ENCODE measurements at regions not wholly inside any gene's neighbourhood (a gene's known extent, or its start where the extent isn't known, plus 50 kb on each side); places are given as distances from the start of the nearest gene placed in this dataset.
"Not testable (repeated sequence)": the region's sequence is repeated elsewhere in the genome, so short reads cannot be mapped to it uniquely, and the experiment has no call there.

DNA sequence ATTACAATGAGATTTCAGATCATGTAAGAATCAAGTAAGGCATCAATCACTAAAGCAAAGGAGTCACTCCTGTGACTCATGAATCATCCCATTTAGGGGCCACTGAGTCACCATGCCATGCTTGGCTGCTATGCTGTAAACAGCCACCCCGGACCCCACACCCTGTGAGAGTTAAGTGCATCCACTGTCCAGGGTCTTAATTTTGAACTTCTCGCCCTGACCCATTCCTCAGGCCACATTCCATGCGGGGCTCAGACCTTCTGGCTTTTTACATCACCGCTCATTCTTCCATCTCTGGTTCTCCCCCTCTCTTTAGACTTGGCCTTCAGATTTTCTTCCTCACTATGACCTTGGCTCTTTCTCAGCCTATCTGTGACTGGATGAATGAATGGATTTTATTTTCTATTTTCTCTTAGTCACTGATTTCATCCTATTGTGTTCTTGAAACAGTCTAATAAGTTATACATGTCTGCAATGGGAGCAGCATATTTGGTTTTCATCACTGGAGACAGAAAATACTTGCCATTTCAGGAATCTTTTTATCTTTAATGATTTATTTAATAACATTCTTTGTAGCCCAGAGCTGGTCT, 239.6 kb downstream of the SKIDA1 start:
- DNase-seq: no peak

DNA sequence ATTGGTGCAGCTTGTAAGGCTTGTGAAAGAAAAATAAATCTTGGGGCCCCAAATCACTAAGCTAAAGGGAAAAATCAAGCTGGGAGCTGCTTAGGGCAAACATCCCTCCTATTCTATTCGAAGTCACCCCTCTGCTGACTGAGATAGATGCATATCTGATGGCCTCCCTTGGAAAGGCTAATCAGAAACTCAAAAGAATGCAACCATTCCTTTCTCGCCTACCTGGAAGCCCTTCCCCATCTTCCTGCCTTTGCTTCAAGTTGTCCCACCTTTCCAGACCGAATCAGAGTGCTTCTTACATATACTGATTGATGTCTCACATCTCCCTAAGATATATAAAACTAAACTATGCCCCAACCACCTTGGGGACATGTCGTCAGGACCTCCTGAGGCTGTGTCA, 240.3 kb downstream of the SKIDA1 start:
- no peak for DNase-seq

DNA sequence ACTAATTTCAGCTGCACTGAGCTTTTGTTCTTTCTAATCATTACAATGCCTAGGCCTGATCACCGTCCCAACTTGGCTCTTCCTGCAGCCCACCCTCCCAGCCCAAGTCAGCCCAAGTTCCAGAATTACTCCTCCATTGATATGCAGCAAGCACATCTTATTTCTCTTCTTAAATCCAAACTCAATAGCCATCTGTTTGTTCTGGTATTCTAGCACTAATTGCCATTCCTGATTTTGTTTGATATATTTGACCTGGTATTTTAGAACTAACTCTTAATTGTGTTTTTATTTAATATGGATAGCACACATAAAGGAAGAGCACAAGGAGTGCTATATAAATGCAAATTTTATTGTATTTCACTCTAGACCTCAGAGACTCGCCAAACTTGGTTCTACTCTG, 241.2 kb downstream of the SKIDA1 start:
- no peak for DNase-seq

- DNase-seq: not testable (repeated sequence)
Measured at GRCh38 chr10:21283053-21283452, 242.4 kb downstream of the SKIDA1 start.

GRCh38 chr10:21281765-21282484, 243.6 kb downstream of the SKIDA1 start:
- no peak for DNase-seq

DNA sequence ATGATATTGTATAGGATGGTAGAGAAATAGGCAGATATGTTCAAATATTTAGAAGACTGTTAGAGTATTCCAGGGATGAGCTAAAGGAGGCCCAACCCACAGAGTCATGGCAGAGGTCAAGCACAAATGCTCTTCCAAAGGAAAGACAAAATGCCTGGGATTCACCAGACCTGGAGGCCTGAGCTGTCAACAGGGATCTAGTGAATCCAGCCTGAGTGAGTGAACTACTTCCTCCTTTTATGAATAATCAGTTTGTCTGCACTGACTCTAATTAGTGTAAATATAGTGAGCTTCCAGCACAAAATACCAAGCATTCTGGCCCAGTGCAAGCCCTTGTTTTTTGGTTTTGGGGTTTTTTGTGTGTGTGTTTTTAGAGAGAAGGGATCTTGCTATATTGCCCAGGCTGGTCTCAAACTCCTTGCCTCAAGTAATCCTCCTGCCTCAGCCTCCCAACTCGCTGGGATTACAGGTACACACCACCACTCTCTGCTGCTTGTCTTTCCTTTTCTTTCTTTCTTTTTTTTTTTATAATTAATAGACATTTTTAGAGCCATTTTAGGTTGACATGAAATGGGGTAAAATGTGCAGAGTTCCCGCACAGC, 244.4 kb downstream of the SKIDA1 start:
- no peak for DNase-seq

GRCh38 chr10:21280037-21280436, 245.4 kb downstream of the SKIDA1 start:
- no peak for DNase-seq

DNA sequence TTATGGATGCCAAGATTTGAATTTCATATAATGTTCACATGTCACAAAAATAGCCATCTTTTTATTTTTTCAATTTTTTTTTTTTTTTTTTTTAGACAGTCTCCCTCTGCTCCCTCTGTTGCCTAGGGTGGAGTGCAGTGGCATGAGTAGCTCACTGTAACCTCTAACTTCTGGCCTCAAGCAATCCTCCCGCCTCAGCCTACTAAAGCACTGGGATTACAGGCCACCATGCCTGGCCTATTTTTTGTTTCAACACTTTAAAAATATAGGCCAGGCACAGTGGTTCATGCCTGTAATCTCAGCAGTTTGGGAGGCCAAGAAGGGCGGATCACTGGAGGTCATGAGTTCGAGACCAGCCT, 246.3 kb downstream of the SKIDA1 start:
- DNase-seq: no peak

GRCh38 chr10:21278491-21279216, 246.8 kb downstream of the SKIDA1 start:
- peak; percentile 76 for DNase-seq

- no peak for DNase-seq
Measured at GRCh38 chr10:21273400-21273968, 252.0 kb downstream of the SKIDA1 start.

GRCh38 chr10:21272643-21273399, 252.7 kb downstream of the SKIDA1 start:
- DNase-seq: no peak

DNA sequence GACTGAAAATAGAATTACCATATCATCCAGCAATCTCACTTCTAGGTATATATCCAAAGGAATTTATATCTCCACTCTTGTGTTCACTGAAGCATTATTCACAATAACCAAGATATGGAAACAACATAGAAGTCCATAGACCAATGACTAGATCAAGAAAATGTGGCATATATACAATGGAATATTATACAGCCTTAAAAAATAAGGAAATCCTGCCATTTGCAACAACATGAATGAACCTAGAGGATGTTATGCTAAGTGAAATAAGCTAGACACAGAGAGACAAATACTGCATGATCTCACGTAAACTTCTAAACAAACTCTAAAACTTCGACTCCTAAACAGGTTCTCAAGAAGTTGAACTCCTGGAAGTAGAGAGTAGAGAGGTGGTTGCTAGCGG, 254.5 kb downstream of the SKIDA1 start:
- DNase-seq: no peak

DNA sequence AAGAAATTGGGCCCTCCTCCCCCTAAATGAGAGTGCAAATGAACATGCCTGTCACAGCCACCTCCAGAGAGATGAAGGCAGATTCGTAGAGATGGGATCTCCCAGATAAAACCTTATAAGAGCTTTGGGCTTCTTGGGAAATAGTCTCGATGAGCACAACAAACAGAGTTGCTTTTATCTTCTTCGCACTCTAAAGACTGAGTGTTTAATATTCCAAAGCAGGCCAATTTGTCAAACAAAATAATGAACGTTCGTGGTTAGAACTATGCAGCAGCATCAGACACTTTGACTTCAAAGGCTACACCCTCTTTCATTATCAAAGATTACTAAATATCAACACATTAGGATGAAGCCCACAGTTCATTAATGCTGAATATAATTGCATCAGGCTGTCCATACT, 256.2 kb downstream of the SKIDA1 start:
- DNase-seq: no peak

- DNase-seq: peak; percentile 19
Measured at GRCh38 chr10:21265622-21266021, 259.9 kb downstream of the SKIDA1 start.

DNA sequence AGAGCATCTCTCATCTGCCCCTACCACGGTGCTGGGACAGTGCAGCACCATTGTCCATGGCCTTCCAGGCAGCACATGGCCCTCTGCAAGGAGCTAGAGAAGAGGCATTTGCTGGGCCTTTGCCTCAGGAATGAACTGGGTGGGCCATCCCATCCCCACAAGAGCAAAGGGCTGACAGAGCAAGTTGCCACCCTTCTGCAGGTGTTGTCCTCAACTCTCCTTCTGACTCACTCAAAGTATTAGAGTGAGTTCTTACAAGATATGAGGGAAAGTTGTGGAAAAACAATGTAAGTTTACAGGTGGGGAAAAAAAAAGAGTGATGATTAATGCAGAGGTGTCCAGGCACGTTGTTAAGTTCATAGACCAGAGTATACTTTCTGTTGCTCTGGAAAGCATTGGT, 261.2 kb downstream of the SKIDA1 start:
- no peak for DNase-seq

DNA sequence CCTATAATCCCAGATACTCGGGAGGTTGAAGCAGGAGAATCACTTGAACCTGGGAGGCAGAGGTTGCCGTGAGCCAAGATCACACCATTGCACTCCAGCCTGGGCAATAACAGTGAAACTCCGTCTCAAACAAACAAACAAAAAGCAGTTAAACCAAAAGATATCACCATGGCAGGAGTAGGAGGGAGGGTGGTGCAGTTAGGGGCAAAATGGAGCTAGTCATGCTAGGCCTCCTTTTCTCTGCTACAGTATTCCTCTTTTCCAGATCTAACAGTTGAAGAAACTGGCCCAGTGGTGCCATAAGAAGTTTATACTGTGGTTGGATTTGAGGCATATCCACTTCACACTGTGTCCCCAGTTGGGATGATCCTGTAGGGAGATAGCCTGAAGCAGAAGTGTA, 261.6 kb downstream of the SKIDA1 start:
- no peak for DNase-seq

GRCh38 chr10:21263263-21263803, 262.1 kb downstream of the SKIDA1 start:
- no peak for DNase-seq

GRCh38 chr10:21261842-21262294, 263.6 kb downstream of the SKIDA1 start:
- no peak for DNase-seq

DNA sequence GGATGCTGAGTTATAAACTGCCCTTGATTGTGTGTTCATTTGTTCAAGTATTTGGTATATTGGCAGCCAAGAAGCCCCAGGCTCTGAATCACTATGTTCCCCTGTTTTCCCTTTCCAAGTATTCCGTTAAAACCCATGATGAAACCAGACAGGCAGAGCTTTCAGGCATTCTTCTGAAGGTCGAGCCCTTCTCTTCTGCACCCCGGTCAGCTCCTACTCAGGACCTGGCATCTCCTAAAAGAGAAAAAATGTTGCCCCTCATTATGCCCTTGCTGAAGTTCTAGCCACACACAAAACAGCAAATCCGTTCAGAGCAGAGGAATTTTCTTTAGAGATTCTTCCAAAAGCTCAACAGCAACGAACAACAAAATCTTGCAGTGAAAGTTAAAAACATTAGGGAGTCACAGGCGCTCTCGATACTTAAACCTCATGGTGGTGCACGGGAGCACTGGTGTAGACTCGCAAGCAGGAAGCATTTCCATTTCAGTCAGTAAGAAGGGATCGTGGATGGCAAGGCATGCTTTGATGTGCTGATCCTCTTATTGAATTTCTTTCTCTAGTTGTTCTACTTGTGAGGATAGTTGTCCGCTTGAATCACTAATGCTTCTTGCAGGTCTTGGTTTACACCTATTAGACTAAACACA, 264.9 kb downstream of the SKIDA1 start:
- DNase-seq: no peak

DNA sequence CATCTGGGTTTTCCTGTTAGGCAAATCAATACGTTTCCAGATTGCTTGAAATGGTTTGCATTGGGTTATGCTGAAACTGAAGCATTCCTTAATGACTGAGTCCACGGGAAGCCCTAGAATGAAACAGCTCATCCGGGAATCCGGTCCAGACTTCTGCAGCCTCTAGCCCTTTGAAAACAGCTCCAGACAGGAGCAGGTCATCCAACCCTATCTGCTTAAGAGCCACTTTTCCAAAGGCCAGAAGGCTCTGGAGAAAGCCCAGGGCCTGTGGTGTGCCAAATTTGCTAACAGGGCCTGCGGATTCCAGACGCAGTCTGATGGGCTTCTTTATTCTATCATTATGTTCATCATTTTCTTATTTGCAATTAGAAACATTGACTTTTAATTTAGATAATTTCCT, 265.4 kb downstream of the SKIDA1 start:
- no peak for DNase-seq

- DNase-seq: no peak
Measured at GRCh38 chr10:21257919-21258318, 267.6 kb downstream of the SKIDA1 start.

DNA sequence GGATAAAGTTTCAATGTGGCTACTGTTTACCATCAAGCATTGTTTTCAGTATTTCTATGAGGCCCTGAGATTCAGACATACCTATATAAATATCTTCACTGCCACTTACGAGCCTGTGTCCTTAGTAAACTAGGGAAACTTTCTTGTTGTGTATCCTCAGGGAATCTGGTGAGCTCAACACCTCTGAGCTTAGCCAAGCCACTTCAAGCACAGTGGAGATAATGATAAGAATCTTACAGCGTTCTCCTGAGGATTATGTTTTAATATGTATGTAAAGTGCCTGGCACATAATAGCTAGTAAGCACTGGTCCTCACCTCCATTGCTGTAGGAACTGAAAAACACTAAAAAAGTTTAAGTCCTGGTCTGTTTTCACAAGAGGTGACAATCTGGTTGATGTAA, 268.3 kb downstream of the SKIDA1 start:
- no peak for DNase-seq
